Osteocyte (in vitro differentiated cells): ENCODE measurements at regions not wholly inside any gene's neighbourhood (a gene's known extent, or its start where the extent isn't known, plus 50 kb on each side); places are given as distances from the start of the nearest gene placed in this dataset.

ENCODE experiments used
- DNase-seq: peaks from one replicate; pipeline ENCODE4 v3.0.0; 2021; ENCODE audit warnings: mixed read lengths; ENCODE audit not compliant: unreplicated experiment; ENCODE audit errors: extremely low spot score
- H3K27ac Mint-ChIP-seq: one replicate; pipeline ENCODE4 v1.8.0; 2021; ENCODE audit warnings: mild to moderate bottlenecking, mixed read lengths; ENCODE audit not compliant: unreplicated experiment
- H3K27me3 Mint-ChIP-seq: one replicate; pipeline ENCODE4 v1.8.0; 2021; ENCODE audit warnings: mixed read lengths; ENCODE audit not compliant: unreplicated experiment
- H3K36me3 Mint-ChIP-seq: one replicate; pipeline ENCODE4 v1.8.0; 2021; ENCODE audit warnings: mixed read lengths; ENCODE audit not compliant: unreplicated experiment
- H3K4me1 Mint-ChIP-seq: one replicate; pipeline ENCODE4 v1.8.0; 2021; ENCODE audit warnings: mixed read lengths; ENCODE audit not compliant: unreplicated experiment
- H3K4me3 Mint-ChIP-seq: one replicate; pipeline ENCODE4 v1.8.0; 2021; ENCODE audit warnings: mild to moderate bottlenecking, moderate library complexity, mixed read lengths; ENCODE audit not compliant: unreplicated experiment
- H3K9me3 Mint-ChIP-seq: one replicate; pipeline ENCODE4 v1.8.0; 2021; ENCODE audit warnings: mixed read lengths; ENCODE audit not compliant: unreplicated experiment
- TF ChIP-seq, protein P1 (sequence below): fragments of 200-600 bp; sonication (generic); IDR thresholded peaks from 2 replicates; pipeline ENCODE4 v1.5.0; 2021; ENCODE audit warnings: antibody characterized with exemption, mild to moderate bottlenecking, moderate library complexity

DNA sequence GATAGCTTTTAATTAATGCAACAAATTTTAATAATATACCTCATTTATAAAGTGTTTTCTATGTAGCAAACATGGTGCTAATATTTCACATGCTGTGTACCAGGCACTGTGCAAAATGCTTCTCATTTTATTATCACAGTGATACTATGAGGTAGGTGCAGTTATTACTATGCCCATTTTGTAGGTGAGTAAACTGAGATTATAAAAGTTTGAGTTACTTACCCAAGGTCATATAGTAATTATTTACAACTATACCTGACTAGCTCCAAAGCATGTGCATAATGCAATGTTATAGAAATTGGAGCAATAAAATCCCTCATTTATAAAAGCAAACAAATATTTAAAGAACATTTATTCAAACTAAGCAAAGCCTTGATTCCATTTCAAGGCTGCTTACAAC, 54.5 kb upstream of the DCBLD2 start:
- TF ChIP-seq, protein P1, sequence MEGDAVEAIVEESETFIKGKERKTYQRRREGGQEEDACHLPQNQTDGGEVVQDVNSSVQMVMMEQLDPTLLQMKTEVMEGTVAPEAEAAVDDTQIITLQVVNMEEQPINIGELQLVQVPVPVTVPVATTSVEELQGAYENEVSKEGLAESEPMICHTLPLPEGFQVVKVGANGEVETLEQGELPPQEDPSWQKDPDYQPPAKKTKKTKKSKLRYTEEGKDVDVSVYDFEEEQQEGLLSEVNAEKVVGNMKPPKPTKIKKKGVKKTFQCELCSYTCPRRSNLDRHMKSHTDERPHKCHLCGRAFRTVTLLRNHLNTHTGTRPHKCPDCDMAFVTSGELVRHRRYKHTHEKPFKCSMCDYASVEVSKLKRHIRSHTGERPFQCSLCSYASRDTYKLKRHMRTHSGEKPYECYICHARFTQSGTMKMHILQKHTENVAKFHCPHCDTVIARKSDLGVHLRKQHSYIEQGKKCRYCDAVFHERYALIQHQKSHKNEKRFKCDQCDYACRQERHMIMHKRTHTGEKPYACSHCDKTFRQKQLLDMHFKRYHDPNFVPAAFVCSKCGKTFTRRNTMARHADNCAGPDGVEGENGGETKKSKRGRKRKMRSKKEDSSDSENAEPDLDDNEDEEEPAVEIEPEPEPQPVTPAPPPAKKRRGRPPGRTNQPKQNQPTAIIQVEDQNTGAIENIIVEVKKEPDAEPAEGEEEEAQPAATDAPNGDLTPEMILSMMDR: no peak
- peaks cover 34% of the 10 kb centered on the region for H3K4me1 Mint-ChIP-seq
- no peak overlapping the region for H3K27ac Mint-ChIP-seq
- peaks cover 4% of the 10 kb centered on the region for H3K9me3 Mint-ChIP-seq
- H3K36me3 Mint-ChIP-seq: no peaks in the 10 kb centered on the region
- H3K4me3 Mint-ChIP-seq: no peak overlapping the region
- DNase-seq: no peak
- no peaks in the 10 kb centered on the region for H3K27me3 Mint-ChIP-seq

DNA sequence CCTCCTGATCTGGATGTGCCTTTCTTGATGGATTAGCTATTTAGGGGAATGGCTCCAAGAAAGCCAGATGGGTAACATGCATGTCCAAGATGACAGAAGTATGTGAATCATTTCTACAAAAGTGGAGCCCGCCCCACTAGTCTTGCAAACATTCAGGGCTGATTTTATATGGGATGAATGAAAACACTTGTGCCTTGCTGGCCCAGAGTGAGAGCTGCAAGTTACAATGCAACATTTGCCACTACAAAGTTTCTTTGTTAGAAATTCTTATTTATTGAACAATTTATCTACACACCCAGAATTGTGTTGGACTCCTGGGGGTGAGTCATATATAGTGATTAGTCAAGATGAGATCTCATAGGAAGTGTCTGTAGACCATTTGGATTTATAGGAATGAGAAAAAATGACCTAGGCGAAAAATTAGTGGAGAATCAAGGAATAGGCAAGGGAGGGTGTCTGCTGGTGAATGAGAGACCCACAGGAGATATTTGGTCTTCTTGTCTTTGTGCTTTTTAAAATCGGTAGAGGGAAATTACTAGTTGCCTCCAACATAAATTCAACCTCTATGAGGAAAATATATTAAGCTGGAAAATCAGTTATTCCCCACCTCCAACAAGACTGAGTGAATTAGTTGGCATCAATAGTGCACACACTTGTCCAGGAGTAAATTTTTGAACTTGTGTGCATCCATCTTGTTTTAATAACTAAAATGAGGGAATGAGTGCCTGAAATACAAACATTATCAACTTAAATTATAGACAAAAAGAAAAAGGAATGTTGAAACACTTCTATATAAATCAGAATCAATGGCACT, 53.5 kb upstream of the DCBLD2 start:
- peaks cover 4% of the 10 kb centered on the region for H3K9me3 Mint-ChIP-seq
- H3K36me3 Mint-ChIP-seq: peaks cover 3% of the 10 kb centered on the region
- TF ChIP-seq, protein P1: no peak

DNA sequence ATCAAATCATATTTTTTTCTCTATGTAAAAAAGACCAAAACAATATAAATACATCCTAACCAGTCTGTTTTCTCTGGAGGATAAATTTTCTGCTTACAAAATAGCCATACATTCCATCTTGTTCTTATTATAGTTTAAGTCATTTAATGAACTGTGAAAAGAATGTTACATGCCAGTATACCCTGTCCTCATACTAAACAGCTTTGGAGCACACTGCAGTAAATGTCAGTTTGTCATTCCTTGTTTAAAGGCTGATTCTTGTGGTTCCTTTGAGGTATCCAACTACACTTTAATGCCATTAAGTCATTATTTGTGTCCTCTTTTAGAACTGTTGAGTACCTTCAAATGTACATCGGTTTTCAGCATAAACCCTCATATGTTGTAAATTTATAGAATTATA, 52.7 kb upstream of the DCBLD2 start:
- TF ChIP-seq, protein P1: no peak
- Mint-ChIP-seq H3K9me3 (peaks cover under 1% of the 10 kb centered on the region), H3K4me1 (peaks cover 27% of the 10 kb centered on the region), H3K27ac (no peak overlapping the region), H3K4me3 (no peak overlapping the region), H3K36me3 (peaks cover 3% of the 10 kb centered on the region), H3K27me3 (no peaks in the 10 kb centered on the region)
- DNase-seq: no peak

More for the DNA sequence above, 53.5 kb upstream of the DCBLD2 start:
- Mint-ChIP-seq H3K27ac (no peak overlapping the region), H3K4me1 (peaks cover 34% of the 10 kb centered on the region), H3K4me3 (no peak overlapping the region), H3K27me3 (no peaks in the 10 kb centered on the region)
- no peak for DNase-seq

DNA sequence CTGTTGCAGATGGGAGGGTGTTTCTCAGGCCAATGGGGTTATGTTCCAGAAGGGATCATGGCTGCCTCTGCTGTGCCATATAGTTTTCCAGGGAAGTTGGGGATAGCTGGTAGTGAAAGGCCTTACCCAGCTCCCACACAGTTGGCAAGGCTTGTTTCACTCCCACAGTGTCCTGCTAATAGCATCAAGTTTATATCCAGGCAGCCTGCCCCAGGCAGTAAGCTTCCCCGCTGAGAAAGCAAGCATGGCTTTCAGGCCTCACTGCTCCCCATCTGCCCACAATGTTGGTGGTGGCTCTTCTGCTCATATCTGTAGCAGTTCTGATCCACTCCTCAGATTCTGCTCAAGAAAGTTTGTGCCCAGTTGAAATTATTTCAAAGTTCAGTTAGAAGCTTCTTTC, 50.9 kb upstream of the DCBLD2 start:
- Mint-ChIP-seq H3K27ac (peak overlapping the region; percentile 58), H3K4me3 (no peak overlapping the region), H3K27me3 (no peaks in the 10 kb centered on the region), H3K9me3 (peaks cover 9% of the 10 kb centered on the region), H3K4me1 (peaks cover 33% of the 10 kb centered on the region), H3K36me3 (peaks cover 5% of the 10 kb centered on the region)
- TF ChIP-seq, protein P1: no peak
- no peak for DNase-seq
